ENCODE measurements at regions not wholly inside any gene's neighbourhood (a gene's known extent, or its start where the extent isn't known, plus 50 kb on each side); places are given as distances from the start of the nearest gene placed in this dataset.

GRCh38 chr9:109953300-109953699 lies 173.3 kb downstream of the PALM2AKAP2 start:
- TF ChIP-seq POLR2AphosphoS5 (IDR thresholded peaks at IDR 0.05; ENCODE audit: low read depth, low read length) (no peak), POLR2A (IDR thresholded peaks at IDR 0.05; ENCODE audit: low read depth, low read length) (no peak)

Data from GM12892 (cell line).